ENCODE measurements at regions not wholly inside any gene's neighbourhood (a gene's known extent, or its start where the extent isn't known, plus 50 kb on each side); places are given as distances from the start of the nearest gene placed in this dataset.

- no peaks in the 10 kb centered on the region for H3K27me3 ChIP-seq (ENCODE audit: insufficient read depth, poor library complexity, severe bottlenecking)
- TF ChIP-seq REST (IDR thresholded peaks at IDR 0.05; ENCODE audit: insufficient replicate concordance, low read depth) (no peak), POLR2AphosphoS5 (IDR thresholded peaks at IDR 0.05; ENCODE audit: low read depth) (no peak), GABPA (IDR thresholded peaks at IDR 0.05; ENCODE audit: low read depth) (no peak)
- DNase-seq (ENCODE audit: low read depth in 1 of 2, low spot score in 1 of 2) = no peak
- no peak overlapping the region for H3K27ac ChIP-seq (replicated peaks)
- no peak overlapping the region for H3K4me3 ChIP-seq (replicated peaks; ENCODE audit: insufficient read depth, low read length)
Observed at GRCh38 chr4:128604204-128604603, 205.3 kb upstream of the JADE1 start.

- Histone ChIP-seq H3K4me3 (replicated peaks; ENCODE audit: insufficient read depth, low read length) (no peak overlapping the region), H3K27me3 (ENCODE audit: insufficient read depth, poor library complexity, severe bottlenecking) (no peaks in the 10 kb centered on the region), H3K27ac (replicated peaks) (no peak overlapping the region)
- TF ChIP-seq REST (IDR thresholded peaks at IDR 0.05; ENCODE audit: insufficient replicate concordance, low read depth) (no peak), POLR2AphosphoS5 (IDR thresholded peaks at IDR 0.05; ENCODE audit: low read depth) (no peak), GABPA (IDR thresholded peaks at IDR 0.05; ENCODE audit: low read depth) (no peak), CTCF (IDR thresholded peaks at IDR 0.05; ENCODE audit: insufficient read depth, low read length) (no peak), SPI1 (IDR thresholded peaks at IDR 0.05; ENCODE audit: borderline replicate concordance, low read depth) (no peak)
- DNase-seq (ENCODE audit: low read depth in 1 of 2, low spot score in 1 of 2) = no peak
Observed at GRCh38 chr4:128603081-128603480, 206.4 kb upstream of the JADE1 start.

GRCh38 chr4:128601991-128602695 is 207.4 kb upstream of the JADE1 start:
- H3K4me3 ChIP-seq (replicated peaks; ENCODE audit: insufficient read depth, low read length) = no peak overlapping the region
- H3K27ac ChIP-seq (replicated peaks) = no peak overlapping the region
- H3K27me3 ChIP-seq (ENCODE audit: insufficient read depth, poor library complexity, severe bottlenecking) = no peaks in the 10 kb centered on the region
- no peak for DNase-seq (ENCODE audit: low read depth in 1 of 2, low spot score in 1 of 2)
- TF ChIP-seq GABPA (IDR thresholded peaks at IDR 0.05; ENCODE audit: low read depth) = no peak
- no peak for TF ChIP-seq CTCF (IDR thresholded peaks at IDR 0.05; ENCODE audit: insufficient read depth, low read length)
- TF ChIP-seq REST (IDR thresholded peaks at IDR 0.05; ENCODE audit: insufficient replicate concordance, low read depth) = no peak
- no peak for TF ChIP-seq POLR2AphosphoS5 (IDR thresholded peaks at IDR 0.05; ENCODE audit: low read depth)
- TF ChIP-seq SPI1 (IDR thresholded peaks at IDR 0.05; ENCODE audit: borderline replicate concordance, low read depth) = no peak
